HG03460 (cell line): ENCODE measurements at regions not wholly inside any gene's neighbourhood (a gene's known extent, or its start where the extent isn't known, plus 50 kb on each side); places are given as distances from the start of the nearest gene placed in this dataset.
A peak's percentile ranks its signal among the peaks of the same experiment; 100 is the strongest.
"Not testable (repeated sequence)": the region's sequence is repeated elsewhere in the genome, so short reads cannot be mapped to it uniquely, and the experiment has no call there.

Source experiments
- ATAC-seq: cut with Tn5 transposase; IDR thresholded peaks from one replicate; pipeline ENCODE4 v1.9.1; 2021; ENCODE audit not compliant: unreplicated experiment

- ATAC-seq: peak; percentile 68
These were observed 196.9 kb downstream of the AVL9 start for GRCh38 chr7:32691965-32692815.

- ATAC-seq: not testable (repeated sequence)
These were observed 192.8 kb downstream of the AVL9 start for GRCh38 chr7:32688092-32688491.

GRCh38 chr7:32681174-32681518 lies 185.9 kb downstream of the AVL9 start:
- no peak for ATAC-seq

GRCh38 chr7:32680259-32681173 lies 185.2 kb downstream of the AVL9 start:
- no peak for ATAC-seq

- ATAC-seq: no peak
These were observed 183.9 kb downstream of the AVL9 start for GRCh38 chr7:32679192-32679591.

GRCh38 chr7:32677593-32677992 lies 182.3 kb downstream of the AVL9 start:
- ATAC-seq: no peak

GRCh38 chr7:32676249-32676941 lies 181.1 kb downstream of the AVL9 start:
- no peak for ATAC-seq

- ATAC-seq: no peak
These were observed 178.1 kb downstream of the AVL9 start for GRCh38 chr7:32673275-32673983.

- ATAC-seq: no peak
These were observed 175.1 kb downstream of the AVL9 start for GRCh38 chr7:32670110-32671025.

- ATAC-seq: not testable (repeated sequence)
These were observed 174.0 kb downstream of the AVL9 start for GRCh38 chr7:32669173-32669870.

GRCh38 chr7:32668387-32669097 lies 173.3 kb downstream of the AVL9 start:
- not testable (repeated sequence) for ATAC-seq

- ATAC-seq: not testable (repeated sequence)
These were observed 172.3 kb downstream of the AVL9 start for GRCh38 chr7:32667586-32667985.

GRCh38 chr7:32663805-32664211 lies 168.5 kb downstream of the AVL9 start:
- not testable (repeated sequence) for ATAC-seq

- ATAC-seq: not testable (repeated sequence)
These were observed 167.2 kb downstream of the AVL9 start for GRCh38 chr7:32662509-32662908.

GRCh38 chr7:32661929-32662328 lies 166.6 kb downstream of the AVL9 start:
- no peak for ATAC-seq

- no peak for ATAC-seq
These were observed 166.2 kb downstream of the AVL9 start for GRCh38 chr7:32661501-32661900.

- ATAC-seq: no peak
These were observed 165.6 kb downstream of the AVL9 start for GRCh38 chr7:32660936-32661335.

- no peak for ATAC-seq
These were observed 164.6 kb downstream of the AVL9 start for GRCh38 chr7:32659853-32660252.
